Nephron progenitor cell (in vitro differentiated cells): ENCODE measurements at regions not wholly inside any gene's neighbourhood (a gene's known extent, or its start where the extent isn't known, plus 50 kb on each side); places are given as distances from the start of the nearest gene placed in this dataset.

Experiments used
- DNase-seq: peaks from one replicate; pipeline ENCODE4 v3.0.0; 2021
- H3K27ac Mint-ChIP-seq: 2 replicates; pipeline ENCODE4 v1.8.0; 2021; ENCODE audit warnings: mild to moderate bottlenecking, moderate library complexity, mixed read lengths
- H3K27me3 Mint-ChIP-seq: 2 replicates; pipeline ENCODE4 v1.8.0; 2021; ENCODE audit warnings: mild to moderate bottlenecking, low read depth, mixed read lengths; ENCODE audit not compliant: poor library complexity
- H3K36me3 Mint-ChIP-seq: 2 replicates; pipeline ENCODE4 v1.8.0; 2021; ENCODE audit warnings: low read depth, mixed read lengths
- H3K4me1 Mint-ChIP-seq: 2 replicates; pipeline ENCODE4 v1.8.0; 2021; ENCODE audit warnings: mixed read lengths
- H3K4me3 Mint-ChIP-seq: 2 replicates; pipeline ENCODE4 v1.8.0; 2021; ENCODE audit warnings: mild to moderate bottlenecking, moderate library complexity, mixed read lengths
- H3K9me3 Mint-ChIP-seq: 2 replicates; pipeline ENCODE4 v1.8.0; 2021; ENCODE audit warnings: mild to moderate bottlenecking, moderate library complexity, mixed read lengths
- TF ChIP-seq, protein P1 (sequence below): fragments of 200-600 bp; sonication (generic); IDR thresholded peaks from 2 replicates; pipeline ENCODE4 v1.5.0; 2021; ENCODE audit warnings: antibody characterized with exemption

DNA sequence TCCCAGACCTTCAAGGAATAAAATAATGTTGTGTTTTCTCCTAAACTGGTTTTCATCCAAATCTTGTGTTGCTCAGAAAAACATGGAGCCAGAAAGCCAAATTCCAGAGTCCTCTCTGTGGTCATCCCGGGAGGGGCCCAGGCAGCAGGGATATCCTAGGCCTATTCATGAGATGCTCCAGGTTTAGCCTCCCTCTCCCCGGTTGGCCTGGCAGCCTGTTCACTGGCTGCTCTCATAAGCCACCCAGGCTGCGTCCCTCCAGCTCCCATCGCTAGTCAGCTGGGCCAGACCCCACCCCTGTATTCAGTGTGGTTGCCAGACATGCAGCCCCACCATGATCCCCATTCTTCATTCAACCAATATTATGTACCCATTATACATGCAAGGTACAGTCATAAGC is 113.4 kb upstream of the F3 start:
- H3K27me3 Mint-ChIP-seq, result no peaks in the 10 kb centered on the region
- H3K4me1 Mint-ChIP-seq, result peaks cover 22% of the 10 kb centered on the region
- no peak overlapping the region for H3K4me3 Mint-ChIP-seq
- TF ChIP-seq, protein P1, sequence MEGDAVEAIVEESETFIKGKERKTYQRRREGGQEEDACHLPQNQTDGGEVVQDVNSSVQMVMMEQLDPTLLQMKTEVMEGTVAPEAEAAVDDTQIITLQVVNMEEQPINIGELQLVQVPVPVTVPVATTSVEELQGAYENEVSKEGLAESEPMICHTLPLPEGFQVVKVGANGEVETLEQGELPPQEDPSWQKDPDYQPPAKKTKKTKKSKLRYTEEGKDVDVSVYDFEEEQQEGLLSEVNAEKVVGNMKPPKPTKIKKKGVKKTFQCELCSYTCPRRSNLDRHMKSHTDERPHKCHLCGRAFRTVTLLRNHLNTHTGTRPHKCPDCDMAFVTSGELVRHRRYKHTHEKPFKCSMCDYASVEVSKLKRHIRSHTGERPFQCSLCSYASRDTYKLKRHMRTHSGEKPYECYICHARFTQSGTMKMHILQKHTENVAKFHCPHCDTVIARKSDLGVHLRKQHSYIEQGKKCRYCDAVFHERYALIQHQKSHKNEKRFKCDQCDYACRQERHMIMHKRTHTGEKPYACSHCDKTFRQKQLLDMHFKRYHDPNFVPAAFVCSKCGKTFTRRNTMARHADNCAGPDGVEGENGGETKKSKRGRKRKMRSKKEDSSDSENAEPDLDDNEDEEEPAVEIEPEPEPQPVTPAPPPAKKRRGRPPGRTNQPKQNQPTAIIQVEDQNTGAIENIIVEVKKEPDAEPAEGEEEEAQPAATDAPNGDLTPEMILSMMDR, result no peak
- no peak for DNase-seq
- H3K9me3 Mint-ChIP-seq, result no peaks in the 10 kb centered on the region
- no peak overlapping the region for H3K27ac Mint-ChIP-seq
- H3K36me3 Mint-ChIP-seq, result no peaks in the 10 kb centered on the region

DNA sequence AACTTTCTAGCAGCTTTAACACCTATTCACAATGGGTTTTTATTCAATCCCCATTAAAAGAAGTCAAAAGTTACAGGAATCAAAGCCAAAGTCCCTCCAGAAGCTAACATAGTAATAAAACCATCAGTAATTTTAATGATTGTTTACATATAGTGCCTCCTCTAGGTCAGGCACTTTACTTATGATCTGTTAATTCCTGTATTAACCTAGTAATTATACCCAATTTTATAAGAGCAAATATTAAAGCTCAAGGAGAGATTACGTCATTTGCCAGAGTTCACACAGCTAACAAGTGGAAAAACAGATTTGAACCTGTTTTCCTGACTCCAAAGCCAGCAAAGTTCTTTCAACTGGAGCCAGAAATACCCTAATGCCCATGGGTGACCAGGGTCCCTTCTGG is 112.9 kb upstream of the F3 start:
- Mint-ChIP-seq H3K27ac (no peak overlapping the region), H3K27me3 (no peaks in the 10 kb centered on the region), H3K4me3 (no peak overlapping the region), H3K4me1 (peaks cover 19% of the 10 kb centered on the region), H3K36me3 (no peaks in the 10 kb centered on the region), H3K9me3 (no peaks in the 10 kb centered on the region)
- DNase-seq, result no peak
- TF ChIP-seq, protein P1, result no peak

DNA sequence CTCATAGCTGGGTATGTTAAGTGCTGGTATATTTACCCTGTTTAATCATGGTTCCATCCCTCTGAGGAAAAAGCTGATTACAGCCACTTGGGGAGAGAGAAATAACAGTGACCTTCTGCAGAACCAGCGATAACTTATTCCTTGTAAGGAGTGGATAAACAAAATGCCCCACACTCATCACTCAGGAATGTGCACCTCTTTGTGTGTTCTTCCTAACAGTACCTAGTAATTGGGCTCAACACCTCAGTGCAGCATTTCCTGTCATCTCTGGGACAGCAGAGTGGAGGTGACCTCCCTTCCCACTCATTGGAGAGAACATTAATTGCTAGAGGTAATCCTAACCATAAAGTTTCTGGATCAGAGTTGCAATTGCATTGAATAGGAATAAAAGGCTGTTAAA is 112.5 kb upstream of the F3 start:
- H3K4me1 Mint-ChIP-seq, result peaks cover 19% of the 10 kb centered on the region
- H3K9me3 Mint-ChIP-seq, result no peaks in the 10 kb centered on the region
- TF ChIP-seq, protein P1, result no peak
- DNase-seq, result no peak
- no peaks in the 10 kb centered on the region for H3K36me3 Mint-ChIP-seq
- H3K27ac Mint-ChIP-seq, result no peak overlapping the region
- no peaks in the 10 kb centered on the region for H3K27me3 Mint-ChIP-seq
- no peak overlapping the region for H3K4me3 Mint-ChIP-seq

DNA sequence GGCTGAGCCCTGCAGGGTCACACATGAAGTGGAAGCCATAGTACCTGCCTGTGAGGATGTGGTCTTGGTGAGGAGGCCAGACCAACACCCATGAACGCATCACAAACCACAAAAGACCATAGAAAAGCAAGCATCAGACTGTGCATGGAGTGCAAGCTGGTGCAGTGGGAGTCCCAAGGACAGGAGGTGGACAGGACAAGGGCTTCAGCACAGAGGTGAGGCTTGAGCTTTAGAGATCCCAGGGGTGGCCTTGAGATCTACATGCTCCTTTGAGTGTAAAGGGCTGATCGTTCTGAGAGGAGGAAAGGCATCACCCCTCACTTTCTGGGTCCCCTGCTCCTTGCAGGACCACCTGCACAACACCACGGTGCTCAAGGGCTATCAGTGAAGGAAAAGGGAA is 111.9 kb upstream of the F3 start:
- Mint-ChIP-seq H3K9me3 (no peaks in the 10 kb centered on the region), H3K4me3 (no peak overlapping the region), H3K27ac (no peak overlapping the region), H3K36me3 (no peaks in the 10 kb centered on the region), H3K27me3 (no peaks in the 10 kb centered on the region), H3K4me1 (peaks cover 23% of the 10 kb centered on the region)
- TF ChIP-seq, protein P1, result no peak
- no peak for DNase-seq

DNA sequence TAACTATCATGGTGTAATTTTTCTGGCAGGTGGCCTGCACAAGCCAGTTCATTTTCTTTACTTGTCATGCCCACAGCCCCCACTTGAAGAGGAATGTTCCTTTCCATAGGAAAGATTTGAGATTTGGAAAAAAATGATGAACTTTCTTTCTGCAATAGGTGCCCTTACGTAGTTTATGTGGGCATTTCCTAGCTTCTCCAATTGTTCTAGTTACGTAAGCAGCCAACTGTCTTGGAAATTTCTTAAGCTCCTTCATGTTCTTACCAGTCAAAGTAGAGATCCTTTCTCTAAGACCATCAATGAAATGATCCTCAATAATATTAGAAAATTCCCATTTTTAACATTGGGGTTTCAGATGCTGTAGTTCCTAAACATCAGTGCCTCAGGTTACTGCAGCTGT is 109.5 kb upstream of the F3 start:
- Mint-ChIP-seq H3K36me3 (no peaks in the 10 kb centered on the region), H3K27ac (no peak overlapping the region), H3K4me3 (no peak overlapping the region), H3K4me1 (peaks cover 32% of the 10 kb centered on the region), H3K27me3 (peaks cover 2% of the 10 kb centered on the region), H3K9me3 (no peaks in the 10 kb centered on the region)
- DNase-seq, result no peak
- TF ChIP-seq, protein P1, result no peak

DNA sequence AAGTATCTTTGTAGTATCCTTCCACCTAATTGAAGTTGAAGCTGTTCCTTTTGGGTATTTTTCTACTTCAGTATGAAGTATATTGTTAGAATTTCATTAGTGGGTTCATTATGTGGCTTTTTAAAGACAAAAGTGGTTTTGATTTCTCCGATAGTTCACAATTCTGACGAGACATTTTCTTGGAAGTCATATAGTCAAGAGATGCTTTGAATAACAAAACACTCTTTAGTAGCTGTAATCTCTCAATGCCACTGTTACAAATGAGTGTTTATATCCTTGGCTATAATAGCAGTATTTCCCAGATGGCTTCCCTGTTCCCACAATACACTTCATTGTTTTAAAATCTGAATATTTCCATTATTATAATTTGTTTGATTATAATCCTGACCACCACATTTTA is 108.7 kb upstream of the F3 start:
- no peak overlapping the region for H3K4me3 Mint-ChIP-seq
- TF ChIP-seq, protein P1, result no peak
- no peak for DNase-seq
- no peak overlapping the region for H3K27ac Mint-ChIP-seq
- peaks cover 32% of the 10 kb centered on the region for H3K4me1 Mint-ChIP-seq
- H3K36me3 Mint-ChIP-seq, result no peaks in the 10 kb centered on the region
- H3K27me3 Mint-ChIP-seq, result peaks cover 2% of the 10 kb centered on the region
- H3K9me3 Mint-ChIP-seq, result no peaks in the 10 kb centered on the region
